B cell (primary cell): ENCODE measurements at regions not wholly inside any gene's neighbourhood (a gene's known extent, or its start where the extent isn't known, plus 50 kb on each side); places are given as distances from the start of the nearest gene placed in this dataset.

Experiments
- ATAC-seq: fragments of 200-7000 bp; cut with Tn5 transposase; one replicate; pipeline ENCODE4 v1.10.0; 2021; ENCODE audit warnings: low read depth, mild to moderate bottlenecking, moderate number of reproducible peaks, moderate library complexity
- CTCF ChIA-PET: fragments of 350-600 bp; sonication (Branson Sonifier 250); formaldehyde crosslinking; loops from one replicate; lab custom pipeline; 2021; ENCODE audit warnings: antibody characterized with exemption, inconsistent platforms; lab: Charles Lee
- POLR2A ChIA-PET: fragments of 350-600 bp; sonication (Branson Sonifier 250); formaldehyde crosslinking; loops from one replicate; lab custom pipeline; 2021; ENCODE audit warnings: antibody characterized with exemption; lab: Charles Lee
- DNase-seq: peaks from one replicate; pipeline ENCODE4 v3.0.0; 2013
- H2AFZ ChIP-seq: 2 replicates; pipeline ENCODE4 v1.6.1; 2012; ENCODE audit warnings: mild to moderate bottlenecking, low read depth, low read length; ENCODE audit not compliant: insufficient read depth, poor library complexity, severe bottlenecking
- H3K27ac ChIP-seq, 2 donors: 1 replicate in 1 of 2; 2 replicates in 1 of 2; pipeline ENCODE4 v1.5.1; 2012 to 2013; ENCODE audit warnings: low read length in 2 of 2, mild to moderate bottlenecking in 2 of 2, moderate library complexity in 1 of 2
- H3K27me3 ChIP-seq, 4 experiments: fragments of 200-600 bp in 1 of 4; sonication (generic) in 1 of 4; replicated peaks in 1 of 4; 1 replicate in 2 of 4; 2 replicates in 2 of 4; pipeline versions ENCODE4 v1.6.1 to v1.7.0; 2013 to 2016; ENCODE audit warnings: low read length in 3 of 4, mild to moderate bottlenecking in 2 of 4, mixed read lengths in 1 of 4, moderate library complexity in 1 of 4; ENCODE audit not compliant: insufficient read depth in 4 of 4, control insufficient read depth in 3 of 4; ENCODE audit errors: control extremely low read depth in 1 of 4
- H3K36me3 ChIP-seq, 2 experiments: replicated peaks in 1 of 2; 1 replicate in 1 of 2; 2 replicates in 1 of 2; pipeline versions ENCODE4 v1.6.1 to v1.7.1; 2013; ENCODE audit warnings: low read length in 1 of 2; ENCODE audit not compliant: insufficient read depth in 2 of 2, control insufficient read depth in 1 of 2; ENCODE audit errors: control extremely low read depth in 1 of 2, extremely low read depth in 1 of 2
- H3K4me1 ChIP-seq, 2 donors: fragments of 200-600 bp in 1 of 2; sonication (generic) in 1 of 2; 1 replicate in 1 of 2; 2 replicates in 1 of 2; pipeline versions ENCODE4 v1.5.1 to v1.6.1; 2013 to 2017; ENCODE audit warnings: low read length in 2 of 2; ENCODE audit not compliant: control insufficient read depth in 2 of 2, insufficient read depth in 2 of 2
- H3K4me2 ChIP-seq: replicated peaks from 2 replicates; pipeline ENCODE3; 2012; ENCODE audit warnings: mild to moderate bottlenecking, low read depth, low read length; ENCODE audit not compliant: poor library complexity, severe bottlenecking
- H3K4me3 ChIP-seq, 5 experiments: fragments of 200-600 bp in 1 of 5; sonication (generic) in 1 of 5; 1 replicate in 3 of 5; 2 replicates in 2 of 5; pipeline versions ENCODE4 v1.5.1 to v1.7.0; 2011 to 2016; ENCODE audit warnings: low read length in 4 of 5, mild to moderate bottlenecking in 4 of 5, low read depth in 2 of 5, control low read depth in 1 of 5, moderate library complexity in 1 of 5; ENCODE audit not compliant: insufficient read depth in 1 of 5; ENCODE audit errors: control extremely low read depth in 1 of 5, extremely low read depth in 1 of 5
- H3K79me2 ChIP-seq: fragments of 200-600 bp; sonication (generic); one replicate; pipeline ENCODE4 v1.6.0; 2016; ENCODE audit warnings: low read length; ENCODE audit not compliant: control insufficient read depth, insufficient read depth
- H3K9ac ChIP-seq: fragments of 200-600 bp; sonication (generic); 2 replicates; pipeline ENCODE4 v1.6.1; 2017; ENCODE audit warnings: mild to moderate bottlenecking, low read length, moderate library complexity
- H3K9me3 ChIP-seq, 3 donors: one replicate each; pipeline versions ENCODE4 v1.6.1 to v1.7.1; 2013; ENCODE audit warnings: low read length in 2 of 3; ENCODE audit not compliant: control insufficient read depth in 2 of 3, insufficient read depth in 1 of 3; ENCODE audit errors: control extremely low read depth in 1 of 3
- H4K20me1 ChIP-seq: 2 replicates; pipeline ENCODE4 v1.6.0; 2012; ENCODE audit warnings: mild to moderate bottlenecking, low read length; ENCODE audit not compliant: insufficient read depth, control insufficient read depth, poor library complexity, severe bottlenecking
- H3K27ac Mint-ChIP-seq: one replicate; pipeline ENCODE4 v1.8.0; 2021; ENCODE audit warnings: mixed read lengths
- H3K27me3 Mint-ChIP-seq: one replicate; pipeline ENCODE4 v1.8.0; 2021; ENCODE audit warnings: mixed read lengths
- H3K4me1 Mint-ChIP-seq: one replicate; pipeline ENCODE4 v1.8.0; 2021; ENCODE audit warnings: mixed read lengths
- H3K4me3 Mint-ChIP-seq: one replicate; pipeline ENCODE4 v1.8.0; 2021; ENCODE audit warnings: mixed read lengths
- H3K9me3 Mint-ChIP-seq: one replicate; pipeline ENCODE4 v1.8.0; 2022; ENCODE audit warnings: mixed read lengths; ENCODE audit not compliant: insufficient read depth
- CTCF ChIP-seq: fragments of 200-600 bp; IDR thresholded peaks from one replicate; pipeline ENCODE4 v1.8.0; 2022; ENCODE audit warnings: antibody characterized with exemption, mild to moderate bottlenecking
- EZH2 ChIP-seq: IDR thresholded peaks from 2 replicates; pipeline ENCODE4 v1.6.1; 2012; ENCODE audit warnings: borderline replicate concordance, low read depth, mild to moderate bottlenecking, moderate library complexity, low read length; ENCODE audit not compliant: insufficient read depth, poor library complexity, severe bottlenecking
- WGBS: methylation state at CpG from one replicate; pipeline ENCODE4 v1.1.5; 2013; ENCODE audit warnings: missing lambda C conversion rate; ENCODE audit not compliant: insufficient coverage; 5-methylcytosine and 5-hydroxymethylcytosine counted together
- intact Hi-C: fragments of 100-400 bp; cut with micrococcal nuclease; formaldehyde crosslinking; loops from one replicate; pipeline ENCODE4 v1.10.0; 2022

GRCh38 chr3:124532071-124532470 lies 198.2 kb upstream of the UMPS start:
- Mint-ChIP-seq H3K9me3 (no peaks in the 10 kb centered on the region), H3K4me3 (no peak overlapping the region), H3K4me1 (no peaks in the 10 kb centered on the region), H3K27me3 (peaks cover 47% of the 10 kb centered on the region), H3K27ac (no peak overlapping the region)
- WGBS = no CpG with 5 or more reads among the region's 1 CpG
- no peak for TF ChIP-seq CTCF
- TF ChIP-seq EZH2 = no peak
- H3K4me3 ChIP-seq = no peak overlapping the region
- intact Hi-C loops = no loop called here
- no peaks in the 10 kb centered on the region for H4K20me1 ChIP-seq
- no peak overlapping the region for H3K4me2 ChIP-seq
- no peaks in the 10 kb centered on the region for H3K9me3 ChIP-seq
- no peak overlapping the region for H3K27ac ChIP-seq
- no peaks in the 10 kb centered on the region for H3K4me1 ChIP-seq
- no peaks in the 10 kb centered on the region for H3K79me2 ChIP-seq
- CTCF ChIA-PET = interaction anchor here (0.9 kb wide), 1 partner anchor 10 kb away, joined by 3 read pairs; no protein-coding TSS in a partner anchor
- DNase-seq (no peak), ATAC-seq (no peak)
- peaks cover 0 to 9% (median 1%) of the 10 kb centered on the region in 4 experiments for H3K27me3 ChIP-seq
- H3K9ac ChIP-seq = no peak overlapping the region
- no peaks in the 10 kb centered on the region for H3K36me3 ChIP-seq
- POLR2A ChIA-PET = no interaction called here
- H2AFZ ChIP-seq = no peak overlapping the region

- ChIA-PET POLR2A (no interaction called here), CTCF (no interaction called here)
- Histone ChIP-seq H3K9me3 (no peaks in the 10 kb centered on the region), H3K4me2 (no peak overlapping the region), H2AFZ (no peak overlapping the region), H3K27ac (no peak overlapping the region), H3K9ac (no peak overlapping the region), H3K4me3 (no peak overlapping the region), H3K36me3 (no peaks in the 10 kb centered on the region), H3K4me1 (no peaks in the 10 kb centered on the region), H4K20me1 (no peaks in the 10 kb centered on the region), H3K79me2 (no peaks in the 10 kb centered on the region), H3K27me3 (peaks cover 0 to 17% (median 3%) of the 10 kb centered on the region in 4 experiments)
- DNase-seq = no peak
- WGBS = 100% methylated on average over 1 of the region's 1 CpG
- Mint-ChIP-seq H3K27me3 (peaks cover 25% of the 10 kb centered on the region), H3K9me3 (no peaks in the 10 kb centered on the region), H3K4me1 (no peaks in the 10 kb centered on the region), H3K27ac (no peak overlapping the region), H3K4me3 (no peak overlapping the region)
- intact Hi-C loops = no loop called here
- no peak for TF ChIP-seq CTCF
- TF ChIP-seq EZH2 = no peak
- ATAC-seq = no peak
These were observed 194.9 kb upstream of the UMPS start for GRCh38 chr3:124535306-124535705.
